Activated CD8-positive, alpha-beta T cell treated with anti-CD3 and anti-CD28 coated beads for 36 hours (primary cell): ENCODE measurements at regions not wholly inside any gene's neighbourhood (a gene's known extent, or its start where the extent isn't known, plus 50 kb on each side); places are given as distances from the start of the nearest gene placed in this dataset.

Source experiments
- ATAC-seq: fragments of 200-7000 bp; cut with Tn5 transposase; one replicate; pipeline ENCODE4 v1.10.0; 2021; ENCODE audit warnings: mild to moderate bottlenecking, moderate library complexity
- CTCF ChIA-PET: fragments of 350-600 bp; sonication (Branson Sonifier 250); formaldehyde crosslinking; loops from one replicate; lab custom pipeline; 2021; ENCODE audit warnings: antibody characterized with exemption; lab: Charles Lee
- POLR2A ChIA-PET: fragments of 350-600 bp; sonication (Branson Sonifier 250); formaldehyde crosslinking; loops from one replicate; lab custom pipeline; 2021; ENCODE audit warnings: antibody characterized with exemption; lab: Charles Lee
- DNase-seq: peaks from one replicate; pipeline ENCODE4 v3.0.0-alpha.2; 2020
- H3K27ac Mint-ChIP-seq: one replicate; pipeline ENCODE4 v1.8.0; 2021; ENCODE audit warnings: mild to moderate bottlenecking, mixed read lengths
- H3K27me3 Mint-ChIP-seq: one replicate; pipeline ENCODE4 v1.8.0; 2021; ENCODE audit warnings: mixed read lengths
- H3K36me3 Mint-ChIP-seq: one replicate; pipeline ENCODE4 v1.8.0; 2021; ENCODE audit warnings: low read depth, mixed read lengths
- H3K4me1 Mint-ChIP-seq: one replicate; pipeline ENCODE4 v1.8.0; 2021; ENCODE audit warnings: low read depth, mixed read lengths
- H3K4me3 Mint-ChIP-seq: one replicate; pipeline ENCODE4 v1.8.0; 2021; ENCODE audit warnings: mild to moderate bottlenecking, moderate library complexity, mixed read lengths
- H3K9me3 Mint-ChIP-seq: one replicate; pipeline ENCODE4 v1.8.0; 2021; ENCODE audit warnings: mixed read lengths
- intact Hi-C: fragments of 100-400 bp; cut with micrococcal nuclease; formaldehyde crosslinking; loops from one replicate; pipeline ENCODE4 v1.10.0; 2022
- TF ChIP-seq, protein P1 (sequence below): fragments of 200-600 bp; IDR thresholded peaks from one replicate; pipeline ENCODE4 v1.8.0; 2022; ENCODE audit warnings: antibody characterized with exemption, mild to moderate bottlenecking

DNA sequence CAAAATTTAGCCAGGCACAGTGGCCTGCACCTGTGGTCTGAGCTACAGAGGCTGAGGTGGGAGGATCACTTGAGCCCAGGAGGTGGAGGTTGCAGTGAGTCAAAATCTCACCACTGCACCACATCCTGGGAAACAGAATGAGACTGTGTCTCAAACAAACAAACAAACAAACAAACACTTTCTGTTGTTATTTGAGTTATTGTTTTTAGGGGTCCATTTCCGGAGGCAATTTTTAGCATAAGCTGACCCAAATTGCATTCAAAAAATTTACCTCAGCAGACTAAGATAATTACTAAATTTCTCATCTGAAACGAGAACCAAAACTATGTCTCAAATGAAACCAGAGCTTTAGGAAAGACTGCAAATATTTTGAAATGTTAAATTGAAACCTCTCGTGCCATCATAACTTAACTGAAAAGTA lies 1485.1 kb downstream of the EFNA5 start:
- POLR2A ChIA-PET = no interaction called here
- H3K9me3 Mint-ChIP-seq = peaks cover 5% of the 10 kb centered on the region
- H3K27ac Mint-ChIP-seq = no peak overlapping the region
- no peaks in the 10 kb centered on the region for H3K36me3 Mint-ChIP-seq
- H3K27me3 Mint-ChIP-seq = no peaks in the 10 kb centered on the region
- intact Hi-C loops = no loop called here
- TF ChIP-seq, protein P1, sequence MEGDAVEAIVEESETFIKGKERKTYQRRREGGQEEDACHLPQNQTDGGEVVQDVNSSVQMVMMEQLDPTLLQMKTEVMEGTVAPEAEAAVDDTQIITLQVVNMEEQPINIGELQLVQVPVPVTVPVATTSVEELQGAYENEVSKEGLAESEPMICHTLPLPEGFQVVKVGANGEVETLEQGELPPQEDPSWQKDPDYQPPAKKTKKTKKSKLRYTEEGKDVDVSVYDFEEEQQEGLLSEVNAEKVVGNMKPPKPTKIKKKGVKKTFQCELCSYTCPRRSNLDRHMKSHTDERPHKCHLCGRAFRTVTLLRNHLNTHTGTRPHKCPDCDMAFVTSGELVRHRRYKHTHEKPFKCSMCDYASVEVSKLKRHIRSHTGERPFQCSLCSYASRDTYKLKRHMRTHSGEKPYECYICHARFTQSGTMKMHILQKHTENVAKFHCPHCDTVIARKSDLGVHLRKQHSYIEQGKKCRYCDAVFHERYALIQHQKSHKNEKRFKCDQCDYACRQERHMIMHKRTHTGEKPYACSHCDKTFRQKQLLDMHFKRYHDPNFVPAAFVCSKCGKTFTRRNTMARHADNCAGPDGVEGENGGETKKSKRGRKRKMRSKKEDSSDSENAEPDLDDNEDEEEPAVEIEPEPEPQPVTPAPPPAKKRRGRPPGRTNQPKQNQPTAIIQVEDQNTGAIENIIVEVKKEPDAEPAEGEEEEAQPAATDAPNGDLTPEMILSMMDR = no peak
- H3K4me3 Mint-ChIP-seq = no peak overlapping the region
- no peak for DNase-seq
- CTCF ChIA-PET = no interaction called here
- no peaks in the 10 kb centered on the region for H3K4me1 Mint-ChIP-seq
- no peak for ATAC-seq

DNA sequence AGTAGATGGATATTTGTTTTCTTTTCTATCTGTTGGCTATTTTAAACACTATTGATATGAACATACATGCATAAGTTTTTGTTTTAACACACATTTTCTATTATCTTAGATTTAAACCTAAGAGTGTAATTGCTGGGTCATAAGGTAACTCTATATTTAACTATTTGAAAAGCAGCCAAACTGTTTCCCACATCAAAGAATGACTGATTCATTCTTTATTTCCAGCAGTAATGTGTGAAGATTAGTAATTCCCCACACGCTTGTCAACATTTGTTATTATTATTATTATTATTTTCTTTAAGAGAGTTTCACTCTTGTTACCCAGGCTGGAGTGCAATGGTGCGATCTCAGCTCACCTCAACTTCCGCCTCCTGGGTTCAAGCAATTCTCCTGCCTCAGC lies 1495.8 kb downstream of the EFNA5 start:
- ATAC-seq = no peak
- ChIA-PET POLR2A (no interaction called here), CTCF (no interaction called here)
- TF ChIP-seq, protein P1 = no peak
- Mint-ChIP-seq H3K4me3 (no peak overlapping the region), H3K4me1 (no peaks in the 10 kb centered on the region), H3K27me3 (no peaks in the 10 kb centered on the region), H3K9me3 (peaks cover 4% of the 10 kb centered on the region), H3K36me3 (no peaks in the 10 kb centered on the region), H3K27ac (no peak overlapping the region)
- intact Hi-C loops = no loop called here
- DNase-seq = no peak

DNA sequence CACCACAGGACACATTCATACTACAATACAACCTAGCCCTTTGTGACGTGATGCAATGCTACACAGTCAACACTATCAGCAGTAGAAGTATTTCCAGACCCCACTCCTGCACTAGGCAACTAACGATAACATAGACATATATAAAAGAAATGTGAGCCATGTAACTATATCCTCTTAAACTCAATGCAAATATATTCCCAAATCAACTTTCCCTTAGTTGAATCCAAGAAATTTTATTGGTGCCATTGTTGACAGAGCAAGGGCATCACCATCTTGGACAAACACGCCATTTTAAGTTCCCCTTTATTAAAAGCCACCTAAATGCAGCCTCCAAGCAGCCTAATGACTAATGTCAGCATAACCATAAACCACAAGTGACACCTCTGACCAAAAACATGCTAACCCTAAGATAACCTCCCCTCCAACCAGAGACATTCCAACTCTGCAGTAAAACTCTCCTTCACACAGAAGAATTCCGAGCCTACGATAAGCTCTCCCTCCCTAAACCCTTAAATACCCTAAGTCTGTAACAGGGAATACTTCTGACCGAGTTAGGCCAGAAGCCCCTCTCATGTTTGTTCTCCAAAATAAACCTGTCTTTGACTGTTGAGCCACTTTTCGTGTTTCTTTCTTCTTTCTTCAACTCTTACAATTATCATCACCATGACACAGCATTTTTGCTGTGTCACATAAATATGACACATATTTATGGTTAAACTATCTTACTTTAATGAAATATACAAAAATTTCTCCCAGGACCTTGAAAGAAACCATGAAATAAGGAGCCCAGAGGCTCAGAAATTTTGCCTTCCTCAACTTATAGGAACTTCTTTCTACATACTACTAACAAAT lies 1497.8 kb downstream of the EFNA5 start:
- intact Hi-C loops = no loop called here
- H3K4me1 Mint-ChIP-seq = no peaks in the 10 kb centered on the region
- no peaks in the 10 kb centered on the region for H3K36me3 Mint-ChIP-seq
- CTCF ChIA-PET = no interaction called here
- H3K27me3 Mint-ChIP-seq = no peaks in the 10 kb centered on the region
- no peak overlapping the region for H3K27ac Mint-ChIP-seq
- peaks cover 6% of the 10 kb centered on the region for H3K9me3 Mint-ChIP-seq
- TF ChIP-seq, protein P1 = no peak
- H3K4me3 Mint-ChIP-seq = no peak overlapping the region
- ATAC-seq = no peak
- no peak for DNase-seq
- POLR2A ChIA-PET = no interaction called here

DNA sequence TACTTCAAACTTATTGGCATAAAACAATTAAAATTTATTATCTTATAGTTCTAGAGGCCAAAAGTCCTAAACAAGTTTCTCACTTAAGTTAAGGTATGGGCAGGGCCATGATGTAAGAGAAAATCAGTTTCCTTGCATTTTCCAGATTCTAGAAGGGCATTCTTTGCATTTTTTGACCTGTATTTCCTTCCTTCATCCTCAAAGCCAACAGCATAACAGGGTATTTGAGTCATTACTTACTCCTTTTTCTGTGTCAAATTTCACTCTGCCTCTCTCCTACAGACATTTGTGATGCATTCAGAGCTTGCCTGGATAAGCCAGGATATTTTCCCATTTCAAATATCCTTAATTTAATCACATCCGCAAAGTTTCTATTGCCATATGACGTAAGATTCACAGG lies 1499.0 kb downstream of the EFNA5 start:
- H3K27me3 Mint-ChIP-seq = no peaks in the 10 kb centered on the region
- no peak overlapping the region for H3K27ac Mint-ChIP-seq
- H3K36me3 Mint-ChIP-seq = no peaks in the 10 kb centered on the region
- H3K4me3 Mint-ChIP-seq = no peak overlapping the region
- DNase-seq = no peak
- ATAC-seq = no peak
- TF ChIP-seq, protein P1 = no peak
- no peaks in the 10 kb centered on the region for H3K4me1 Mint-ChIP-seq
- ChIA-PET CTCF (no interaction called here), POLR2A (no interaction called here)
- intact Hi-C loops = no loop called here
- H3K9me3 Mint-ChIP-seq = peaks cover 6% of the 10 kb centered on the region

DNA sequence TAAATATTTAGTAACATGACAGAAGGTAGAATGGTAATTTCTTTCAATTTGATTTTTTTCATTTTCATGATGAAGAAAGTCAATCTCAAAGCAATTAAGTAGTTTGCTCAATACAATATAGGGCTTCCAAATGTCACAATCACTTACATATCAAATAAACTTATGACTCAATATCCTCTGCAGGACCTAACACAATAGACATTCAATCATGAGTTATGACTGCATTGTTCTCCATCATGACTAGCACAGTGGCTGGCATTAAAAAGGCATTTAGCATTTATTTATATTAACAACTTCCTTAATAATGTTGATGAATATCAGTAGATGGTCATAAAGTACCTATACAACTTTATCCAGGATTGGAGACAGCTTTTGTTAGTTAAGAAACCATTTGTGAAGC lies 1499.6 kb downstream of the EFNA5 start:
- intact Hi-C loops = no loop called here
- H3K27ac Mint-ChIP-seq = no peak overlapping the region
- no peaks in the 10 kb centered on the region for H3K4me1 Mint-ChIP-seq
- no peak overlapping the region for H3K4me3 Mint-ChIP-seq
- H3K27me3 Mint-ChIP-seq = no peaks in the 10 kb centered on the region
- H3K9me3 Mint-ChIP-seq = peaks cover 10% of the 10 kb centered on the region
- DNase-seq (no peak), ATAC-seq (no peak)
- TF ChIP-seq, protein P1 = no peak
- ChIA-PET POLR2A (no interaction called here), CTCF (no interaction called here)
- no peaks in the 10 kb centered on the region for H3K36me3 Mint-ChIP-seq
